ENCODE measurements at regions not wholly inside any gene's neighbourhood (a gene's known extent, or its start where the extent isn't known, plus 50 kb on each side); places are given as distances from the start of the nearest gene placed in this dataset.
"Not testable (repeated sequence)": the region's sequence is repeated elsewhere in the genome, so short reads cannot be mapped to it uniquely, and the experiment has no call there.

- Histone ChIP-seq H3K4me3 (replicated peaks in 1 of 3; ENCODE audit: low read depth in 2 of 3, low read length in 3 of 3) (no peak overlapping the region), H3K36me3 (replicated peaks in 1 of 2; ENCODE audit: control insufficient read depth in 1 of 2, insufficient read depth in 2 of 2, low read length in 2 of 2) (no peaks in the 10 kb centered on the region), H4K20me1 (ENCODE audit: insufficient read depth, low read length) (no peaks in the 10 kb centered on the region), H3K4me2 (replicated peaks; ENCODE audit: extremely low read depth, low read length, poor library complexity, severe bottlenecking) (no peak overlapping the region), H3K9me3 (replicated peaks in 1 of 2; ENCODE audit: control insufficient read depth in 1 of 2, insufficient read depth in 1 of 2, low read length in 2 of 2) (no peaks in the 10 kb centered on the region), H3K79me2 (ENCODE audit: insufficient read depth, low read length) (no peaks in the 10 kb centered on the region), H2AFZ (ENCODE audit: insufficient read depth, low read depth, low read length, poor library complexity, severe bottlenecking) (no peak overlapping the region), H3K4me1 (ENCODE audit: control insufficient read depth in 1 of 2, insufficient read depth in 2 of 2, low read length in 2 of 2) (no peaks in the 10 kb centered on the region), H3K27me3 (ENCODE audit: control insufficient read depth in 2 of 2, insufficient read depth in 2 of 2, low read length in 2 of 2) (no peaks in the 10 kb centered on the region), H3K9ac (ENCODE audit: insufficient read depth, low read length, poor library complexity, severe bottlenecking) (no peak overlapping the region), H3K27ac (ENCODE audit: low read depth in 1 of 2, low read length in 2 of 2) (no peak overlapping the region)
- Mint-ChIP-seq H3K36me3 (no peaks in the 10 kb centered on the region), H3K4me3 (no peak overlapping the region), H3K9me3 (peaks cover 0 to 2% (median 0%) of the 10 kb centered on the region in 7 donors), H3K27ac (no peak overlapping the region), H3K4me1 (no peaks in the 10 kb centered on the region), H3K27me3 (ENCODE audit: low read depth in 3 of 3) (peaks cover 0 to 3% (median 2%) of the 10 kb centered on the region in 3 donors)
- DNase-seq, result no peak
- TF ChIP-seq CTCF (IDR thresholded peaks at IDR 0.05), result no peak
- intact Hi-C loops (cut with micrococcal nuclease), result no loop called here
- WGBS (ENCODE audit: insufficient coverage), result 97% methylated on average over 5 of the region's 6 CpGs
Observed at GRCh38 chr21:35382696-35383095, 333.6 kb upstream of the RUNX1 start.

- no peak overlapping the region for H3K9ac ChIP-seq (ENCODE audit: insufficient read depth, low read length, poor library complexity, severe bottlenecking)
- WGBS (ENCODE audit: insufficient coverage), result 80% methylated on average over 4 of the region's 6 CpGs
- no peak for DNase-seq
- no peak overlapping the region for H3K4me3 ChIP-seq (replicated peaks in 1 of 3; ENCODE audit: low read depth in 2 of 3, low read length in 3 of 3)
- no peaks in the 10 kb centered on the region for H4K20me1 ChIP-seq (ENCODE audit: insufficient read depth, low read length)
- no peaks in the 10 kb centered on the region for H3K9me3 ChIP-seq (replicated peaks in 1 of 2; ENCODE audit: control insufficient read depth in 1 of 2, insufficient read depth in 1 of 2, low read length in 2 of 2)
- H3K27ac ChIP-seq (ENCODE audit: low read depth in 1 of 2, low read length in 2 of 2), result no peak overlapping the region
- no peaks in the 10 kb centered on the region for H3K79me2 ChIP-seq (ENCODE audit: insufficient read depth, low read length)
- H3K4me1 Mint-ChIP-seq, result no peaks in the 10 kb centered on the region
- H3K4me3 Mint-ChIP-seq, result no peak overlapping the region
- H3K27me3 Mint-ChIP-seq (ENCODE audit: low read depth in 3 of 3), result peaks cover 0 to 3% (median 2%) of the 10 kb centered on the region in 3 donors
- TF ChIP-seq CTCF (IDR thresholded peaks at IDR 0.05), result no peak
- no peak overlapping the region for H3K4me2 ChIP-seq (replicated peaks; ENCODE audit: extremely low read depth, low read length, poor library complexity, severe bottlenecking)
- H3K36me3 Mint-ChIP-seq, result no peaks in the 10 kb centered on the region
- H3K36me3 ChIP-seq (replicated peaks in 1 of 2; ENCODE audit: control insufficient read depth in 1 of 2, insufficient read depth in 2 of 2, low read length in 2 of 2), result no peaks in the 10 kb centered on the region
- no peaks in the 10 kb centered on the region for H3K27me3 ChIP-seq (ENCODE audit: control insufficient read depth in 2 of 2, insufficient read depth in 2 of 2, low read length in 2 of 2)
- intact Hi-C loops (cut with micrococcal nuclease), result no loop called here
- no peaks in the 10 kb centered on the region for H3K4me1 ChIP-seq (ENCODE audit: control insufficient read depth in 1 of 2, insufficient read depth in 2 of 2, low read length in 2 of 2)
- no peak overlapping the region for H2AFZ ChIP-seq (ENCODE audit: insufficient read depth, low read depth, low read length, poor library complexity, severe bottlenecking)
- no peak overlapping the region for H3K27ac Mint-ChIP-seq
- peaks cover 0 to 2% (median 0%) of the 10 kb centered on the region in 7 donors for H3K9me3 Mint-ChIP-seq
Observed at GRCh38 chr21:35381743-35382310, 332.7 kb upstream of the RUNX1 start.

GRCh38 chr21:35380304-35380703, 331.2 kb upstream of the RUNX1 start:
- H4K20me1 ChIP-seq (ENCODE audit: insufficient read depth, low read length); DNase-seq; H3K27ac Mint-ChIP-seq; H3K4me2 ChIP-seq (replicated peaks; ENCODE audit: extremely low read depth, low read length, poor library complexity, severe bottlenecking); H3K27me3 ChIP-seq (ENCODE audit: control insufficient read depth in 2 of 2, insufficient read depth in 2 of 2, low read length in 2 of 2); H3K4me1 ChIP-seq (ENCODE audit: control insufficient read depth in 1 of 2, insufficient read depth in 2 of 2, low read length in 2 of 2); H3K27me3 Mint-ChIP-seq (ENCODE audit: low read depth in 3 of 3); H3K9me3 ChIP-seq (replicated peaks in 1 of 2; ENCODE audit: control insufficient read depth in 1 of 2, insufficient read depth in 1 of 2, low read length in 2 of 2); H2AFZ ChIP-seq (ENCODE audit: insufficient read depth, low read depth, low read length, poor library complexity, severe bottlenecking); H3K4me3 Mint-ChIP-seq; H3K4me1 Mint-ChIP-seq; H3K79me2 ChIP-seq (ENCODE audit: insufficient read depth, low read length); H3K9me3 Mint-ChIP-seq; H3K27ac ChIP-seq (ENCODE audit: low read depth in 1 of 2, low read length in 2 of 2); H3K36me3 Mint-ChIP-seq; H3K9ac ChIP-seq (ENCODE audit: insufficient read depth, low read length, poor library complexity, severe bottlenecking); H3K36me3 ChIP-seq (replicated peaks in 1 of 2; ENCODE audit: control insufficient read depth in 1 of 2, insufficient read depth in 2 of 2, low read length in 2 of 2); intact Hi-C loops (cut with micrococcal nuclease); H3K4me3 ChIP-seq (replicated peaks in 1 of 3; ENCODE audit: low read depth in 2 of 3, low read length in 3 of 3): not testable (repeated sequence)
- no CpG with 5 or more reads among the region's 3 CpGs for WGBS (ENCODE audit: insufficient coverage)

Measured in CD14-positive monocyte (primary cell).